ENCODE measurements at regions not wholly inside any gene's neighbourhood (a gene's known extent, or its start where the extent isn't known, plus 50 kb on each side); places are given as distances from the start of the nearest gene placed in this dataset.
"Not testable (repeated sequence)": the region's sequence is repeated elsewhere in the genome, so short reads cannot be mapped to it uniquely, and the experiment has no call there.

GRCh38 chr6:67462725-67463124 is 1172.4 kb upstream of the ADGRB3 start:
- DNase-seq (ENCODE audit: low read depth in 3 of 3, low spot score in 2 of 3) = not testable (repeated sequence)

- no peak for DNase-seq (ENCODE audit: low read depth in 3 of 3, low spot score in 2 of 3)
These were observed 1175.5 kb upstream of the ADGRB3 start for GRCh38 chr6:67459556-67459955.

- DNase-seq (ENCODE audit: low read depth in 3 of 3, low spot score in 2 of 3) = no peak
These were observed 1176.8 kb upstream of the ADGRB3 start for GRCh38 chr6:67458265-67458664.

GRCh38 chr6:67451874-67452273 is 1183.2 kb upstream of the ADGRB3 start:
- no peak for DNase-seq (ENCODE audit: low read depth in 3 of 3, low spot score in 2 of 3)

GRCh38 chr6:67450641-67451040 is 1184.4 kb upstream of the ADGRB3 start:
- DNase-seq (ENCODE audit: low read depth in 3 of 3, low spot score in 2 of 3) = no peak

GRCh38 chr6:67449602-67450001 is 1185.5 kb upstream of the ADGRB3 start:
- DNase-seq (ENCODE audit: low read depth in 3 of 3, low spot score in 2 of 3) = no peak

- DNase-seq (ENCODE audit: low read depth in 3 of 3, low spot score in 2 of 3) = no peak
These were observed 1202.0 kb upstream of the ADGRB3 start for GRCh38 chr6:67433124-67433523.

GRCh38 chr6:67431076-67431475 is 1204.0 kb upstream of the ADGRB3 start:
- no peak for DNase-seq (ENCODE audit: low read depth in 3 of 3, low spot score in 2 of 3)

- DNase-seq (ENCODE audit: low read depth in 3 of 3, low spot score in 2 of 3) = not testable (repeated sequence)
These were observed 1208.4 kb upstream of the ADGRB3 start for GRCh38 chr6:67426686-67427085.

- no peak for DNase-seq (ENCODE audit: low read depth in 3 of 3, low spot score in 2 of 3)
These were observed 1223.0 kb upstream of the ADGRB3 start for GRCh38 chr6:67412035-67412434.

- DNase-seq (ENCODE audit: low read depth in 3 of 3, low spot score in 2 of 3) = no peak
These were observed 1224.0 kb upstream of the ADGRB3 start for GRCh38 chr6:67411036-67411435.

- DNase-seq (ENCODE audit: low read depth in 3 of 3, low spot score in 2 of 3) = no peak
These were observed 1240.8 kb upstream of the ADGRB3 start for GRCh38 chr6:67394254-67394653.

- no peak for DNase-seq (ENCODE audit: low read depth in 3 of 3, low spot score in 2 of 3)
These were observed 1241.7 kb upstream of the ADGRB3 start for GRCh38 chr6:67393356-67393755.

- DNase-seq (ENCODE audit: low read depth in 3 of 3, low spot score in 2 of 3) = no peak
These were observed 1243.1 kb upstream of the ADGRB3 start for GRCh38 chr6:67391955-67392354.

- no peak for DNase-seq (ENCODE audit: low read depth in 3 of 3, low spot score in 2 of 3)
These were observed 1265.4 kb upstream of the ADGRB3 start for GRCh38 chr6:67369679-67370078.

GRCh38 chr6:67362976-67363375 is 1272.1 kb upstream of the ADGRB3 start:
- DNase-seq (ENCODE audit: low read depth in 3 of 3, low spot score in 2 of 3) = no peak

- DNase-seq (ENCODE audit: low read depth in 3 of 3, low spot score in 2 of 3) = no peak
These were observed 1273.8 kb upstream of the ADGRB3 start for GRCh38 chr6:67361264-67361663.

GRCh38 chr6:67358241-67358640 is 1276.8 kb upstream of the ADGRB3 start:
- no peak for DNase-seq (ENCODE audit: low read depth in 3 of 3, low spot score in 2 of 3)

GRCh38 chr6:67353861-67354260 is 1281.2 kb upstream of the ADGRB3 start:
- DNase-seq (ENCODE audit: low read depth in 3 of 3, low spot score in 2 of 3) = no peak

- DNase-seq (ENCODE audit: low read depth in 3 of 3, low spot score in 2 of 3) = no peak
These were observed 1282.4 kb upstream of the ADGRB3 start for GRCh38 chr6:67352717-67353116.

- no peak for DNase-seq (ENCODE audit: low read depth in 3 of 3, low spot score in 2 of 3)
These were observed 1284.4 kb upstream of the ADGRB3 start for GRCh38 chr6:67350729-67351128.

- no peak for DNase-seq (ENCODE audit: low read depth in 3 of 3, low spot score in 2 of 3)
These were observed 1289.1 kb upstream of the ADGRB3 start for GRCh38 chr6:67345946-67346345.

GRCh38 chr6:67336014-67336413 is 1299.1 kb upstream of the ADGRB3 start:
- no peak for DNase-seq (ENCODE audit: low read depth in 3 of 3, low spot score in 2 of 3)

- DNase-seq (ENCODE audit: low read depth in 3 of 3, low spot score in 2 of 3) = no peak
These were observed 1303.8 kb upstream of the ADGRB3 start for GRCh38 chr6:67331304-67331703.

Data from right renal cortex interstitium (tissue), 3 donors.